Neuron (in vitro differentiated cells): ENCODE measurements at regions not wholly inside any gene's neighbourhood (a gene's known extent, or its start where the extent isn't known, plus 50 kb on each side); places are given as distances from the start of the nearest gene placed in this dataset.

Experiments used
- H2AFZ ChIP-seq: one replicate; pipeline ENCODE4 v1.6.1; 2013; ENCODE audit warnings: low read depth, mild to moderate bottlenecking, inconsistent platforms, low read length, moderate library complexity
- H3K27me3 ChIP-seq: one replicate; pipeline ENCODE4 v1.6.1; 2013; ENCODE audit warnings: low read length; ENCODE audit not compliant: insufficient read depth
- H3K36me3 ChIP-seq: one replicate; pipeline ENCODE4 v1.6.1; 2013; ENCODE audit warnings: low read length; ENCODE audit not compliant: insufficient read depth
- H3K4me1 ChIP-seq: one replicate; pipeline ENCODE4 v1.6.1; 2013; ENCODE audit warnings: low read length; ENCODE audit not compliant: insufficient read depth
- H3K4me3 ChIP-seq: 2 replicates; pipeline ENCODE4 v1.5.1; 2013; ENCODE audit warnings: mild to moderate bottlenecking, low read length, moderate library complexity
- H3K9me3 ChIP-seq: one replicate; pipeline ENCODE4 v1.6.1; 2013; ENCODE audit warnings: low read length

GRCh38 chr15:70172124-70172523 lies 74.4 kb upstream of the TLE3 start:
- Histone ChIP-seq H3K9me3 (no peaks in the 10 kb centered on the region), H3K4me1 (no peaks in the 10 kb centered on the region), H2AFZ (no peak overlapping the region), H3K36me3 (no peaks in the 10 kb centered on the region), H3K27me3 (peaks cover 11% of the 10 kb centered on the region), H3K4me3 (no peak overlapping the region)

GRCh38 chr15:70171256-70171886 lies 73.7 kb upstream of the TLE3 start:
- Histone ChIP-seq H2AFZ (no peak overlapping the region), H3K27me3 (peaks cover 11% of the 10 kb centered on the region), H3K36me3 (no peaks in the 10 kb centered on the region), H3K4me1 (no peaks in the 10 kb centered on the region), H3K4me3 (no peak overlapping the region), H3K9me3 (no peaks in the 10 kb centered on the region)

GRCh38 chr15:70170096-70170699 lies 72.5 kb upstream of the TLE3 start:
- Histone ChIP-seq H3K36me3 (no peaks in the 10 kb centered on the region), H3K4me1 (no peaks in the 10 kb centered on the region), H3K9me3 (no peaks in the 10 kb centered on the region), H2AFZ (no peak overlapping the region), H3K4me3 (no peak overlapping the region), H3K27me3 (peaks cover 15% of the 10 kb centered on the region)

DNA sequence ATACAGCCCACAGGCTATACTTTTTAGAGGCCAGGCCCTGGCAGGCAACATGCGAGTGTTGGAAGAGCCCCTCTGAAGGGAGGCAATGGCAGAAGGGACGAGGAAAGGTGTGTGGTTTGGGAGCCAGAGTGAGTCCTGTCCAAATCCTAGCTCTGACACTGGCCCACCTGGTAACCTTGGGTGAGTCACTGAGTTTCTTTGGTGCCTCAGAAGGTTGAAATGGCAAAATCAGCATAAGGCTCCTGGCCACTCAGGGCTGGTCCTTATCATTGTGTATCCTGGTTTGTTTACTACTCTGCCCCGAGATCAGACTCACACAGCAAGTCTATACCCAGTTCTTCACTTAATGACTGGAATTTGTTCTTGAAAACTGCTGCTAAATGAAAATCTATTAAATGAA lies 71.4 kb upstream of the TLE3 start:
- Histone ChIP-seq H2AFZ (no peak overlapping the region), H3K36me3 (no peaks in the 10 kb centered on the region), H3K4me1 (no peaks in the 10 kb centered on the region), H3K27me3 (peaks cover 18% of the 10 kb centered on the region), H3K9me3 (no peaks in the 10 kb centered on the region), H3K4me3 (no peak overlapping the region)

- H3K9me3 ChIP-seq: no peaks in the 10 kb centered on the region
- no peak overlapping the region for H3K4me3 ChIP-seq
- peaks cover 16% of the 10 kb centered on the region for H3K27me3 ChIP-seq
- no peak overlapping the region for H2AFZ ChIP-seq
- no peaks in the 10 kb centered on the region for H3K4me1 ChIP-seq
- no peaks in the 10 kb centered on the region for H3K36me3 ChIP-seq
These were observed 69.4 kb upstream of the TLE3 start for GRCh38 chr15:70167155-70167554.

- no peaks in the 10 kb centered on the region for H3K36me3 ChIP-seq
- no peak overlapping the region for H3K4me3 ChIP-seq
- peaks cover 10% of the 10 kb centered on the region for H3K27me3 ChIP-seq
- no peaks in the 10 kb centered on the region for H3K4me1 ChIP-seq
- no peak overlapping the region for H2AFZ ChIP-seq
- H3K9me3 ChIP-seq: no peaks in the 10 kb centered on the region
These were observed 68.9 kb upstream of the TLE3 start for GRCh38 chr15:70166506-70167087.

- no peaks in the 10 kb centered on the region for H3K9me3 ChIP-seq
- H3K27me3 ChIP-seq: peaks cover 8% of the 10 kb centered on the region
- no peaks in the 10 kb centered on the region for H3K36me3 ChIP-seq
- no peak overlapping the region for H2AFZ ChIP-seq
- H3K4me1 ChIP-seq: no peaks in the 10 kb centered on the region
- H3K4me3 ChIP-seq: no peak overlapping the region
These were observed 68.1 kb upstream of the TLE3 start for GRCh38 chr15:70165716-70166284.

DNA sequence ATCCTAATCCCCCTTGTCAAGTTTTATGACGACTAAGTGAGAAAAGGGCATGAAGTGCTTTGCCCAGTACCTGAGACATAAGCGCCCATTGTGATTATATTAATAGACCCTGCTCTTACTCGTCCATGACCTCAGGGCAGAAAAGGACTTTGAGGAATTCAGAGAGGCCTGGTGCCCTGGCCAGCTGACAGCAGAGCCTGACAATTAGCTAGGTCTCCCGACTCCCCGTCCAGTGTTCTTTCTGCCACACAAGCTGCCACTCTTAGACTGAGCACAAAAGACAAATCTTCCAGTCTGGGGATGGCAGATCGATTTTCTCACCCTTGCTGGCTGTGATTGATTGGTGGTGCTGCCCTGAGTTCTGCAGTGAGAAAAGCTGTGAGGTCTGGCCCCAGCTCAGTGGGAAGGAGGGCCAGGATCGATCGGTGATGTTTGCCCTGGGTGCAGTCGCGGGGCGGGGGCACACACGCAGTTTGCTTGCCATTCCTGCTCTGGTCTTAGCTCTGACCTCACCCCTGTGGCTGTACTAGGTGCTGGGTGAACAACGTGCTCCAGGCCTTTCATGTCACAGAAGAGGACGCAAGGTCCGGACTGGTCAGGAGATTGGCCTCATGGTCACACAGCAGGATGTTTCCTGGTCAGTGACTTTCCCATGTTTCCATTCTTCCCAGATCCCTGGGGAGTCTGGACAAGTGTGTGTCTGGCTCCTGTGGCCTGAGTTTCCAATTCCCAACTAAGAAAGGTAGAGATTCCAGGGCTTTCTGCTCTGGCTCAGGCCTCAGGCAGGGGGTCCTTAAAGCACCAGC lies 67.4 kb upstream of the TLE3 start:
- H2AFZ ChIP-seq: no peak overlapping the region
- H3K9me3 ChIP-seq: no peaks in the 10 kb centered on the region
- no peaks in the 10 kb centered on the region for H3K4me1 ChIP-seq
- no peaks in the 10 kb centered on the region for H3K36me3 ChIP-seq
- peaks cover 7% of the 10 kb centered on the region for H3K27me3 ChIP-seq
- no peak overlapping the region for H3K4me3 ChIP-seq

DNA sequence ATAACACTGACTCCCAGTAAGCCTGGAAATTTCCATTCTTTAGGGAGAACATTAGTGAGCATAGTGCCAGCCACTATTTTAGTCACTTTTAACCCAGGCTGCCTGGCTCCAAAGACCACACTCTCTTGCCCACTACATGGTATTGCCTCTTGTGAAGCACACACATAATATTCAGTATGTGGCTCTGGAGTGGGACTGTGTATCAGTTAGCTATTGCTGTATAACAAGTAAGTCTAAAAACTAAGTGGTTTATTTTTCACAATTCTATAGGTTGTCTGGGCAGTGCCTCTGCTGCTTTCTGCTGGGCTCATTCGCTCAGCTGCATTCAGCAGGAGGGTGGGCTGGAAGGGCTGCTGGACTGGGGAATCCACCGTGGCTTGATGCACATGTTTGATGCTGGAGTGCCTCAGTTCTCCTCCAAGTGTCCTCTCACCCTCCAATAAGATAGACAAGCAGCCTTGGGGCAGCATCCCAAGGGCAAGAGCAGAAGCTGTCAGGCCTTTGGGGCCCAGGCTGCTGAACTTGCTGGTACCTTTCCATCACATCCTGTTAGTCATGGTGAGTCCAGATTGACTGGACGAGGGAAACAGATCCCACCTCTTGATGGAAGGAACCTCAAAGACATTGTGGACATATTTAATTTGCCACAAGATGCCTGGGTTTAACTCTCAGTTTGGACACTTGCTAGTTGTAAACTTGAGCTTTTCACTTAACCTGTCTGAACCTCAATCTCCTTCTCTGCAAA lies 66.6 kb upstream of the TLE3 start:
- no peaks in the 10 kb centered on the region for H3K4me1 ChIP-seq
- H3K27me3 ChIP-seq: peaks cover 7% of the 10 kb centered on the region
- H3K9me3 ChIP-seq: no peaks in the 10 kb centered on the region
- H3K36me3 ChIP-seq: no peaks in the 10 kb centered on the region
- H2AFZ ChIP-seq: no peak overlapping the region
- no peak overlapping the region for H3K4me3 ChIP-seq

- Histone ChIP-seq H2AFZ (no peak overlapping the region), H3K9me3 (no peaks in the 10 kb centered on the region), H3K4me1 (no peaks in the 10 kb centered on the region), H3K4me3 (no peak overlapping the region), H3K27me3 (peaks cover 13% of the 10 kb centered on the region), H3K36me3 (no peaks in the 10 kb centered on the region)
These were observed 63.3 kb upstream of the TLE3 start for GRCh38 chr15:70160803-70161565.

DNA sequence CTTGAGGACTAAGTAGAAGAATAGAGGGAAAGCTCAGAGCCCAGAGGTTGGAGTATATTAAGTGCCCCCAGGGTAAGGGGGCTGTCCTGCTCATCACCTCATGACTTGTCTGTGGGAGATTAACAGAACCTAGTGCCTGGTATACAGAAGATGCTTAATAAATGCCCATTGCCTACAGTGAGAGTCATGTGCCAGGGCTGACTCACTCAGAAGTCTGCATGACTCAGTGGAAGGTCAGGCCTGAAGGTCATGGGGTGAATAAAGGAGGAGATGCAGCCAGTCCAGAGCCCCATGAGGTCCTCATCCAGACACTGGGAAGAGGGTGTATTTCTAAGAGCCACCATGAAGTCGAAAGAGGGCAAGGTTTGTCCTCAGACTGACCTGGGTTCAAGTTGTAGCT lies 62.5 kb upstream of the TLE3 start:
- Histone ChIP-seq H3K4me3 (no peak overlapping the region), H3K36me3 (no peaks in the 10 kb centered on the region), H3K9me3 (no peaks in the 10 kb centered on the region), H3K4me1 (no peaks in the 10 kb centered on the region), H2AFZ (no peak overlapping the region), H3K27me3 (peaks cover 10% of the 10 kb centered on the region)

- no peaks in the 10 kb centered on the region for H3K36me3 ChIP-seq
- H3K4me1 ChIP-seq: no peaks in the 10 kb centered on the region
- peaks cover 12% of the 10 kb centered on the region for H3K27me3 ChIP-seq
- H3K9me3 ChIP-seq: no peaks in the 10 kb centered on the region
- no peak overlapping the region for H2AFZ ChIP-seq
- no peak overlapping the region for H3K4me3 ChIP-seq
These were observed 61.9 kb upstream of the TLE3 start for GRCh38 chr15:70159713-70160009.
